NCI-H128 (cell line): ENCODE measurements at regions not wholly inside any gene's neighbourhood (a gene's known extent, or its start where the extent isn't known, plus 50 kb on each side); places are given as distances from the start of the nearest gene placed in this dataset.

Experiments used
- DNase-seq: peaks from one replicate; lab custom pipeline; 2025; ENCODE audit not compliant: unreplicated experiment; lab: John Stamatoyannopoulos, UW

DNA sequence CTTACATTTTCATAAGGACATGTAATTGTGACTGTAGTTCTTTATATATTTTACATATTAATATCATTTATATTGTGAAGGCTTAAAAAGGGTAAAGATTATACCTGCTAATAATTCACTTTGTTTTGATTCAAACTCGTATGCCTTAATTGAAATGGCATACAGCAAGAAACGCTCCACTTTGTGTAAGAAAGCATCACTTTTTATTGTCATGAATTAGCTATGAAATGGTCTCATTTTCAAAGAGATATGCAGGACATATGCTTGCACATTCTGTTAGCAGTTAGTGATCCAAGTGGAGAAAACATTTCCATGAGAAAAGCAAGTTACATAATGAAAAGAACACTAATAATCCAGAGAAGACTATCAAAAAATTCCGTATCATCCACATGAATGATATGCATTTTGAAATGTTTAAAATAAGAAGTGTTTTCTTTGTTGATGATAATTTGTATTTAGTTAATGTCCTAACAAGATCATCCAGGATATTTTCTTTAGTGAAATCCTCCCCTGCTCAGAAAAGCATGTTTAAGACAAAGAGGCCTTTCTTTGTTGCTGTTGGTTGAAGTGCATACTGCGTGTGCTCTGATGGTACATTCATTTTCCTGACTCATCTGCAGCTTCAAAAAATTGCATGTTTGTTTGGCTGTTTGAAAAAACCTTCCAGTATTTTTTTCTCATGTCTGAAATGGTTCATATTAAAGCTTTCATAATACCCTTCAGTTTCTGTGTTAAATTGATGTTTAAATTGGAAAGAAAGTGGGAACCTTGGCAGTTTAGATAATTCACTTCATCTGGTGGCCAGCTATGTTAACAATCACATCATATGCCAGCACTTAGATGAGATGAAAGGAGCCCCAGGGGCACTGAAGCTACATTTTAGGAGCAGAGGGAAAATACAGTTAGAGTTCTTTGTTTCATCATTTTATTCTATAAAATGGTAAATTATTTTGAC, 242.2 kb downstream of the CSNK1G3 start:
- DNase-seq: no peak

DNA sequence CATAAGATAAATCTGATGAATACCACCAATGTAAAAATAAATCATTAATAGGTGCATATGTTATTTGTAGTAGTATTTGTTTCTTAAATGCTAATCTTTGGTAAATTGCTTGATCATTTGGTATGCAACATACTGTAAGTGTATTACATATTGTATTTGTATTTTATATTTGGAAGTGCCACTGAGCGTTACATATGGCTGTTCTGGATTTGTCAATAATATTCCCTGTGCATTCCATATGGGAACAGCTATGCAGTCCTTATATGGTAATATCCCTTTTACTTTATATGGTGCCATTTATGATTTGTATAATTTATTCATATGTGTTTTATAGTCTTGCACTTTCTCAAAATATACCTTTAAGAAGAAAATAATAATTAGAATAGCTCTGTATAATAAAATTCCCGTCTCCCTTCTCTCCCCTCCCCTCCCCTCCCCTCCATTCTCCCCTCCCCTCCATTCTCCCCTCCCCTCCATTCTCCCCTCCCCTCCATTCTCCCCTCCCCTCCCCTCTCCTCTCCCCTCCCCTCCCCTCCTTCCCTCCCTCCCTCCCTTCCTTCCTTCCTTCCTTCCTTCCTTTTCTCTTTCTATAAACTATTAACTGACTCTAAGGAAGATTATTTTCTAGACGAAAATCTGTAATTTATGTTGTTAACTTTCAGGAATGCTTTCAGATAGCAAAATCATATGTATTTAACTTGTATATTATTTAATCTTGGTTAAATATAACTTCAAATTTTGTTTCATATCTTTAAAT, 241.4 kb downstream of the CSNK1G3 start:
- DNase-seq: no peak

DNA sequence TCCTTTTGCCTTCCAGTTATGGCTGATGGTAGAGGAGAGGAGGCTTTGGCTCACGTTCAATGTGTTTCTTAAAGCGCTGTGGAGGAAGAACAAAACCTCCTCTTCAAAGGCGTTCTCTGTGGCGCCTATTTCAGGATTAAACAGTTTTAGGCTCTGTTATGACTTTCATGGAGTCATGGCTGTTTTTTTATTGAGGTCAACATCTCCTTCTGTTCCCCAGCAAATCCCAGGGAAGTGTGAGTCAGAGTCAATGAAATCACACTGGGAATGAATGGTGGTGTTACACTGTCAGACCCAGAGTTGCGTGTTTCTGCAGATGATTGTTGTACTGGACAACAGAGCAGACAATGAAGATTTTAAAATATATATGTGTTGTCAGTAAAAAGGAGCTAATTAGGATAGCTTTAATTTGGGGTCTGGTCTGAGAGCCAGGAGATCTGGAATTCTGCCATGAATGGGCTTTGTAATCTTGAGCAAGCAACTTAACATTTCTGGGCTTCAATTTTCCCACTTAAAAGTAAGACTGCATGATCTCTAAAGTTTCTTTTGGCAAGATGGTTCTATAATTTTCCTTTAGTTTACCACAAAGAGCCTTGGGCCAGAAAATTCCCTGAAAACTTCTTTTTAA, 240.7 kb downstream of the CSNK1G3 start:
- DNase-seq: no peak

DNA sequence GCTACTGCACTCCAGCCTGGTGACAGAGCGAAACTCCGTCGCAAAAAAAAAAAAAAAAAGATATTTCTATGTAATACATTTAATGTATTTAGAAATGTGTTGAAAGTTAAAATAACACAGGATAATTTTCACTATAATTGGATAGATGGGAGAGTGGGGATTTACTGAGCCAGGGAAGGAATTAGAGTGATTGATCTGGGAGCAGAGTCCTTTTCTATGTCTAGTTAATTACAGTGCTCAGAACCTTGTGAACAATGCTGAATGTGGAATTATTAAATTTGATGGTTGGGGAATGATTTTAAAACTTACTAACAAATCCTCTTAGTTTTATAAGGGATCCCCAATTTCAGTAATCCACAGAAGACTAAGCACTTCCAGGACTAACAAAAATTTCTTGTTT, 239.7 kb downstream of the CSNK1G3 start:
- no peak for DNase-seq

DNA sequence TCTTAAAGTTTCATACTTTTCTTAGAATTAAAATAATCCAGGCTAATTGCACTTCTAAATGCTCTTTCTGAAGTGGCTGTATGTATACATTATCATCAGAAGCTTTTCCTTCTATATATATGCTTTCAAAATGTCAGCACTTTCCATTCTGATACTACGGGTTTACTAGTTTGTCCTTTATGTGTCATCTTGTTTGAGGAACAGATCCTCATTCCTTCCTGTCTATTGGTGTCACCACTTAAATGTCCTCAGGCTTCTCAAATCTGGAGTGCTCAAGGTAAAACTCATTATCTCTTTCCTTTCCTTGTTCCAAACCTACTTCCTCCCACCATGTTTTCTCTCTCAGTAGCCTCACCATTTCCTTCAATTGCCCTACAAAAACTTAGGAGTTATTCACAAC, 236.3 kb downstream of the CSNK1G3 start:
- DNase-seq: no peak

DNA sequence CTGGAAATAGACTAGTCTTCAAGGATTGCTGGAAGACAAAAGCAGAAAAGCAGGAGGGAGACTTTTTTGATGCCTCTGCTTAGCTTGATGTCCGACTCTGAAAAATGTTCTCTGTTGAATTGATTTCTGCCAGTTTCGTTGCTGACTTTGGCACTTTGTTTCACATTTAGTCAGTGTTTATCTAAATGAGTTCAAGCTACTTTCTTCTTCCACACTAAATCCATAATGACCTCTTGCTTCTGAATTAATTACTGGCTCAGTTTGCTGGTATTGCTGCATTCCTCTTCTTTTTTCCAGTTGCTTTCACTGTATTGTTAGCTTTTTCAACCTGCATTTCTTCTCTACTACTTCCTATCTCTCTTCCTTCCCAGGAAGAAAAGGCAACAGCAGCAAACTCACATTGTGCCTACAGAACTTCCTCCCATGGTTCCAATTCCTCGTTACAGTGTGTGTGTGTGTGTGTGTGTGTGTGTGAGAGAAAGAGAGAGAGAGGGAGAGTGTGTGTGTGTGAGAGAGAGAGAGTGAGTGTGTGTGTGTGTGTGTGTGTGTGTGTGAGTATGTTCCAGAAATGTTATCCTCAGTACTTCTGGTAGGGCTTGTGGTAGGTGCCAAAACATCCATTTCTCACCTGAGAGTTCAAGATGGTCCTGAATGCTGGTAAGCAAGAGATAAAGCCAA, 234.8 kb downstream of the CSNK1G3 start:
- DNase-seq: no peak

DNA sequence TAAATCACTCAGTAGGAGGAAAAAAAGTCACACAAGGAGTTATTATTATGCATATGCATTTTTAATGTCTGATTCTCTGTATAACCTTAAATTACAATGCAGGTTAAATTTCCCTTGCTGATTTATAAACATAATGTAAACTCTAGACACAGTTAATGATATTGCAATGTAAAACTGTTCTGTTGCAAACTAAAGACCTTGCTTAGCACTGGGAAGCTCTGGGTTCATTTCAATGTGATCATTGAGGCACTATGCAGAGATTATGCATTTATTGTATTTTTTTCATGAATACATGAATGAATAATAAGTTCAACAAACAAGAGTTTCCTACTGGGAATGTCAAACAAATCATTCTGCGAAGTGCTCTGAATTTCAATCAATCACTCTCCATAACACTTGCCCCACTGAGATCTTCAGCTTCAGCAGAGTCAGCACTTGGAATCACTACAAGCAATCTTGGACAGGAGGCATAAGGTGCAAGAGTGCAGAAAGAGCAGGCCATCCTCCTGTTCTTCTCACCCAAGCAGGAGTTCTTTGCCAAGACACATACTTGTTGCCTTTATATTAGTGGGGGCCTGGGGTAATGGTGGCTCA, 232.1 kb downstream of the CSNK1G3 start:
- no peak for DNase-seq

DNA sequence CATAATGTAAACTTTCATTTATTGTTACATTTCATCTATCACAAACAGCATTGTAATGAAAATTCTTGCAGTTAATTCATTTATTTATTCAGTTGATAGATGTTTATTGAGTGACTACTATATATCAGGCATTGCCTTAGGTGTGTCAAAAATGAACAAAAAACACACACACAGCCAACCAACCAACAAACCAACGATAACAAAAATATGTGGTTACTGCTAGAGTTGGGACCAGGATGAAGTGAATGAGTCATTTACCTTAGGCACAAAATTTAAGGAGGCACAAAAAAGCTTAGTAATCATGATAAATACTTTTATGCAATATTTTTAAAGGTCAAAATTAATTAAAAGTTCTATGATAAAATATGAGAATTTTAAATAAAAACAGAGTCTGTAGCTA, 223.4 kb downstream of the CSNK1G3 start:
- no peak for DNase-seq

DNA sequence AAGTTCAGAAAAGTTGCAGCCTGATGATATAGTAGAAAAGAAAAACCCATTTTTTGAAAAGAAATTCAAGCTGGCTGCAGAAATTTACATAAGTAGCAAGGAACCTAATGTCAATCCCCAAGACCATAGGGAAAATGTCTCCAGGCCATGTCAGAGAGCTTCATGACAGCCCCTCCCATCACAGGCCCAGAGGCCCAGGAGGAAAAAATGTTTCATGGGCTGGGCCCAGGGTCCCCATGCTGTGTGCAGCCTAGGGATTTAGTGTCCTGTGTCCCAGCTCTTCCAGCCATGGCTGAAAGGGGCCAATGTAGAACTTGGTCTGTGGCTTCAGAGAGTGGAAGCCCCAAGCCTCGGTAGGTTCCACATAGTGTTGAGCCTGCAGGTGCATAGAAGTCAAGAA, 220.3 kb downstream of the CSNK1G3 start:
- no peak for DNase-seq

DNA sequence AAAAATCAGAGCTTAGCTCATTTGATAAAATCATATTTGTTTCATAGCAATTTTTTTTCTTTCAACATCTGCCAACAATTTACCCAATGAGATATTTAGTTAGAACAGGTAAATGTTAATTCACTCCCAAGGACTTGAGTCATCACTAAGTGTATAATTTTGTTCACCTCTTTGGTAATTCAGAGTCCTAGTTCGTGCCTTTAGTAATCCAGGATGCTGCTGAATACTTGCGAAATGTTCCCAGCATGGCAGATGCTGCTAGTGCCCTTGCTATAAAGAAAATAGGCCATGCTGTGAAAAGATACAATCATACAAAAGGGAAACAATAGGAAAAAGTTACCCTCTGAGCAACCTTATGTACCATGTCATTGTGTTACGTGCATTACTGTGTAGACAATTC, 210.5 kb downstream of the CSNK1G3 start:
- DNase-seq: no peak

DNA sequence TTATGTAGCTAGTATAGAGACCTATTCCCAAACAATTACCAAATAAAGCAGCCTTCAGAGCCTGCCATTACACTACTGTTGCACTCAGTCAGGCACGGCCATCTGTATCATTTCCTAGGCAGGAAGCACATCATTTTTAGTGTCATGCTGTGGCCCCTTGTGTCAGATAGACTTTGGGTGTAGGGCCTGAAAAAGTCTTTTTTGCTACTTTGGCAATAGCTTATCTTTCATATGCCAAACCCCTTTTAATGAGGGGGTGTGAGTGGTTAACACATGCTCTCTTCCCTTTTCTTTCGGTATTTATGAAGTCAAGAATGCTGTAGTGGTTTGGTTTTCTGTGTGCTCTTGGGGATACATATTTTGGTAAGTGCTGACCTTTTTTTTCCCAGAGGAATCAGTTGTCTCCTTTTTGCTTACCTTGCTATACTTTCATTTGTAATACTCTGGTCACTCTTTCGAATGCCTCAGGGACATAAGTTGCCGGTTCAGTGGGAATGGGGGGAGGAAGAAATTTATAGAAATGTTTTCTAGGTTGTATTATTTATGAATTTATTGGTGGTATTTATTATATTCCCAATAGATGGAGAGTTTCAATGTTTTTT, 209.8 kb downstream of the CSNK1G3 start:
- DNase-seq: no peak

DNA sequence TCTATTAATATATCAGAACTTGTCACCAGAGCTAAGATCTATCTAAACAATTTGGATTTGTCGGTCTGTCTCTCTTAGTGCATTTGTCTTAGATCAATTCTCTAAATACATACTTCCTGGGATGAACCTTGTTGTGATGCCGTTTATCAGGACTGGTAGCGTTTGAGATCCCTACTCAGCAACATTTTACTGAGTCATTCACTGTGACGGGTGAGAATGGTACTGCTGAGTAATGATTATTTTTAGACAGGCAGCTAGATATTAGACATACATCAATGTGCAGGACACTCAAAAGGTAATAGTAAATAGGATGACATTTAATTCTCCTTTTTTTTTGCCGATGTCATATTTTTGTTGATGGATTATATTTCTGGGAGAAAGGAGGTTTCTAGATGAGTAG, 209.0 kb downstream of the CSNK1G3 start:
- no peak for DNase-seq

DNA sequence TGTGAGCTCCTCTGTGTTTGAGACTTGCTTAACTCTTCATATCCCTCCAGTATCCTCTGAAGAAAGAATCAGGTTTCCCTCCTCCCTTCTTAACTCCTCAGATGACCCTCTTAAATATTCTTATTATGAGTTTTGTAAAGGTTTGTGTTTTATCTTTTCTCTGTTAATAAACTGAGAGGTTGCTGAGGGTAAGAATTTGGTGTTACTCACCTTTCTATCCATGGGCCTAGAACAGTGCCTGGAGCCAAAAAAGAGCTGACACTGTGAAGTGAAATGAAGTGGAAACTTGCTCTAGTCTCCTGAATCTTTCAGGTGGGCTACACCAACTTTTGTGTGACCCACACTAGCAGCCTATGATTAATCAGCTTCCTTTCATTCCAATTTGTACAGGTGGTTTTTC, 208.4 kb downstream of the CSNK1G3 start:
- DNase-seq: no peak

DNA sequence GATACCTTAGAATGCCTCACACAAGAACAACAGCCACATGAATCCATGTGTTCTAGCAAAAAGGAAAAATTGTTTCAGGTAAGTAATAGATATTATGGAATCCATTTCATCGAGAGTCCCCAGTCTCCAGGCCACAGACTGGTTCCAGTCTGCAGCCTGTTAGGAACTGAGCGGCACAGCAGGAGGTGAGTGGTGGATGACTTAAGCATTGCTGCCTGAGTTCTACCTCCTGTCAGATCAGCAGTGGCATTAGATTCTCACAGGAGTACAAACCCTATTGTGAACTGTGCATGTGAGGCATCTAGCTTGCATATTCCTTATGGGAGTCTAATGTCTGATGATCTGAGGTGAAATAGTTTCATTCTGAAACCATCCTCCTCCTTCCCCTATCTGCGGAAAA, 207.0 kb downstream of the CSNK1G3 start:
- no peak for DNase-seq

DNA sequence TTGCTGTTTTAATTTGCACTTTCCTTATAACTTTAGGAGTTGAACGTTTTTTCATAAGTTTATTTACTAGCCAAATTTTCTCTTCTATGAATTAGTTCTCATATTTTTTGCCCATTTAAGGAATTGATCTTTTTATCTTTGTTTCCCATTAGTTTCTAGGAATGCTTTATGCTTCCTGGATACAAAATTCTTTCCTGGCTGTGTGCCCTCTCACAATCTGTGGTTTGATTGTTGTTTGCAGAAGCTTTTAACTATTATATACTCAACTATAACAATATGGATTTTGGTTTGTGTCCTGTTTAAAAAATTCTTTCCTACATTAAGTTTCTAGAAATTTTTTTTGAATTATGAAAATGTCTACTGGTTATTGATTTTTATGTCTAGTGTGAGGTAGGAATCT, 206.3 kb downstream of the CSNK1G3 start:
- DNase-seq: no peak

DNA sequence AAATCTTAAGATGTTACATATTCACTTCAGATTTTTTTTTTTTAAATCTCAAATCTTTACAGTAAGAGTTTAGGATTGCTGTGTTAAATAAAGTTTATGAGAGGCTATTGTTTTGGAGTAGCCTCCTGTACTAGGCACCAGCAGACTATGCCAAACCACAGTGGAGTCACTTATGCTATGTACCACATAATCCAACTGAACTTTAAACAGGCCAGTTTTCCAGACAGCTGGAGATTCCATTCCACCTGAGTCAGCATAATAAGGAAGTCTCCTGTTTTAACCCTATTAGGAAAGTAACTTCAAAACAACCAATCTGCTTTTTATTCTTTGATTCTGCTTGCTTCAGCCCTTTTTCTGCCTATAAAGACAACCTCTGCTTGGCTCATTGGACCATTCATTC, 205.2 kb downstream of the CSNK1G3 start:
- DNase-seq: no peak

DNA sequence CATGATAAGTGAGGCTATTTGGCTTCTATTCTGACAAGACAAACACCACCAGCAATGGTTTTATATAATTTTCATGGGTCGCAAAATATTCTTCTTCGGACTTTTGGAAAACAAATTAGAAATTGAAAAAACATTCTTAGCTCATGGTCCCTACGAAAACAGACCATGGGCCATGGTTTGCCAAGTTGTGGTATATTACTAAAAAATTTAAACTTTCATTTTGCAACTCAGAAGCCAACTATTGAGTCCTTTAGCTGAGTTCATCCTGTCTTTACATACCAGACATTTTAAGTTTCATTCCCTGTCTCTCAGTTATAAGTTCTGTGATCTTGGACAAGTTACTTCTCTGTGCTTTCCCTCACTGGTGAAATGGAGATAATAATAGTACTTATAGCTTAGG, 198.1 kb downstream of the CSNK1G3 start:
- no peak for DNase-seq

DNA sequence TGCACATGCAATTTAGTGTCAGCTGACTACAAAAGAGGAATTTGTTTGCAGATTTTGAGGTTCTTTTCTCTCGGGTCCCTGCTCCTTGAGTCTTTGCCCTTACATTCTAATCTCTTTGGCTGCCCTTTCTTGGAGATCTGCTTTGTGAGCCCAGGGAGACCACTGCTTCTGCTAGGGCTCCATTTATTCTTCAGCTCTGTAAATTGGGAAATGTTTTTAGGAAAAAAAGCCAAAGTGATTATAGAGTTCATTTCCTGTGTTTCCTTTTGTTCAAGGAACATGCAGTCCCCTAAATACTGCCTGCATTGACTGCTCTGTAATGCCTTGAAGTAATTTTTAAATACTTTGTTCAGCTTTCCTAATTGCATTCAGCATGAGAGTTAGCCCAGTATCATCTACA, 197.4 kb downstream of the CSNK1G3 start:
- DNase-seq: no peak

DNA sequence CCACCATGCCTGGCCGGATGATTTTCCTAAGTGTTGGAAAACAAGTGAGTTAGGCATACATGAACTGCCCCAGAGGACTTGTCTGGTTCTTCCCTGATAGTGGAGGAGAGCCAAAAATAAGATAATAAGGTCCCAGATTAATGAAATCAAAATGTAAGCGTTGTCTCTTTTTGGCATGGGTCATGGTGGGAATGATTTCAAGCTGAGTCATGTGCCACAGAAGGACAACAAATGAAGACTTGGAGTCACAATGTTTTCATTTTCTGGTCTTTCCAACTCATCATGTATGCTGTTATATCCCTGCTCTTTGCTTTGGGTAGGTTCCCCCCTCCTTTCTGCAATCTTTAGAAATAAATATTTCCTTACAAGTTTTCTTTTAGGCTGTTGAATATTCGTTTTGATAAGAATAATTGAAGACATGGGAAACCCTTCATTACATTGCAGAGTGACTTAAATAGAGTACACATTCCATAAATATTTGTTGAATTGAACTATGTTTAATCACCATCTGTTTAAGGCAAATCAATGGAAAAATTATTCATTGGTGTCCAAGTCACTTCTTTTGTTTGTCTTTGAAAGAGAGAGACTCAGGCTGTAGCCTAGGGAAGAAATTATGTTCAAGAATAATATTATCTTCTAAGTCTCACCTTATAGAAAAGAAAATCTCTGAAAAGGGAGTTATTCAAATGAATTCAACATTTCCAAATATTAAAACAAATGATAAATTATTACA, 196.3 kb downstream of the CSNK1G3 start:
- no peak for DNase-seq

DNA sequence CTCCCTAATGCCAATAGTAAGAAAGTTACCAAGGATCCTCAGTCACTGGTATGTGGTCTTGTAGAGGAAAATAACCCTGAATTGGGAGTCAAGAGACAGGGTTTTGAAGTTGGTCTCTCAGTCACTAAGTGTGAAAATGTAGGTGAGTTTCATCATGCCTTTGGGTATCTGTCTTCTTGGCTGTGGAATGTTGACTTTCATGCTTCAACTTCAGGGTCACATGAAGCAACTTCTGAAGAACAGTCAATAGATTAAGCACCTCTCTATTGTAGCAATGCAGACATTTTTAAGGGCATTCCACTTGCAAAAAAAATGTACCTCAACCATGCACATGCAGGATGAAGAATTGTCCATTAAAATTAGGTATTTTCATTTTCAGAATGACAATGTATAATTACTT, 194.6 kb downstream of the CSNK1G3 start:
- no peak for DNase-seq
